GM19372 (cell line): ENCODE measurements at regions not wholly inside any gene's neighbourhood (a gene's known extent, or its start where the extent isn't known, plus 50 kb on each side); places are given as distances from the start of the nearest gene placed in this dataset.
A peak's percentile ranks its signal among the peaks of the same experiment; 100 is the strongest.

ENCODE experiments used
- ATAC-seq: cut with Tn5 transposase; IDR thresholded peaks from one replicate; pipeline ENCODE4 v1.9.1; 2021; ENCODE audit warnings: mild to moderate bottlenecking, low read depth, moderate library complexity; ENCODE audit not compliant: unreplicated experiment

GRCh38 chr21:19320291-19320690, 916.7 kb upstream of the TMPRSS15 start:
- ATAC-seq = no peak

- no peak for ATAC-seq
Observed at GRCh38 chr21:19321688-19322087, 918.1 kb upstream of the TMPRSS15 start.

- ATAC-seq = no peak
Observed at GRCh38 chr21:19322360-19322759, 918.8 kb upstream of the TMPRSS15 start.

GRCh38 chr21:19326531-19327319, 923.1 kb upstream of the TMPRSS15 start:
- ATAC-seq = no peak

GRCh38 chr21:19328954-19329353, 925.4 kb upstream of the TMPRSS15 start:
- no peak for ATAC-seq

- no peak for ATAC-seq
Observed at GRCh38 chr21:19340303-19340702, 936.7 kb upstream of the TMPRSS15 start.

- ATAC-seq = no peak
Observed at GRCh38 chr21:19340954-19341353, 937.4 kb upstream of the TMPRSS15 start.

GRCh38 chr21:19343711-19344110, 940.1 kb upstream of the TMPRSS15 start:
- ATAC-seq = peak; percentile 63

GRCh38 chr21:19350286-19350685, 946.7 kb upstream of the TMPRSS15 start:
- no peak for ATAC-seq

- no peak for ATAC-seq
Observed at GRCh38 chr21:19353256-19353655, 949.7 kb upstream of the TMPRSS15 start.

- ATAC-seq = peak; percentile 81
Observed at GRCh38 chr21:19368944-19369343, 965.4 kb upstream of the TMPRSS15 start.

- no peak for ATAC-seq
Observed at GRCh38 chr21:19392390-19392789, 988.8 kb upstream of the TMPRSS15 start.

- no peak for ATAC-seq
Observed at GRCh38 chr21:19400223-19400770, 996.7 kb upstream of the TMPRSS15 start.

- no peak for ATAC-seq
Observed at GRCh38 chr21:19402870-19403269, 999.3 kb upstream of the TMPRSS15 start.

GRCh38 chr21:19405326-19405725, 1001.7 kb upstream of the TMPRSS15 start:
- ATAC-seq = no peak

GRCh38 chr21:19420565-19420964, 1017.0 kb upstream of the TMPRSS15 start:
- no peak for ATAC-seq

GRCh38 chr21:19433623-19434022, 1030.0 kb upstream of the TMPRSS15 start:
- no peak for ATAC-seq

GRCh38 chr21:19440792-19441655, 1037.4 kb upstream of the TMPRSS15 start:
- no peak for ATAC-seq

- ATAC-seq = no peak
Observed at GRCh38 chr21:19458295-19458694, 1054.7 kb upstream of the TMPRSS15 start.

GRCh38 chr21:19461481-19462205, 1058.1 kb upstream of the TMPRSS15 start:
- ATAC-seq = no peak

- ATAC-seq = no peak
Observed at GRCh38 chr21:19463966-19464365, 1060.4 kb upstream of the TMPRSS15 start.
